AG09319 (cell line): ENCODE measurements at regions not wholly inside any gene's neighbourhood (a gene's known extent, or its start where the extent isn't known, plus 50 kb on each side); places are given as distances from the start of the nearest gene placed in this dataset.

Experiments used
- DNase-seq: peaks from one replicate; pipeline ENCODE4 v3.0.0-alpha.2; 2010; ENCODE audit warnings: low read depth; ENCODE audit errors: extremely low read depth
- TF ChIP-seq, protein P1 (sequence below): IDR thresholded peaks from 2 replicates; pipeline ENCODE4 v1.5.1; 2011; ENCODE audit warnings: low read depth, mild to moderate bottlenecking, inconsistent platforms, low read length, moderate library complexity

- no peak for DNase-seq
- TF ChIP-seq, protein P1, sequence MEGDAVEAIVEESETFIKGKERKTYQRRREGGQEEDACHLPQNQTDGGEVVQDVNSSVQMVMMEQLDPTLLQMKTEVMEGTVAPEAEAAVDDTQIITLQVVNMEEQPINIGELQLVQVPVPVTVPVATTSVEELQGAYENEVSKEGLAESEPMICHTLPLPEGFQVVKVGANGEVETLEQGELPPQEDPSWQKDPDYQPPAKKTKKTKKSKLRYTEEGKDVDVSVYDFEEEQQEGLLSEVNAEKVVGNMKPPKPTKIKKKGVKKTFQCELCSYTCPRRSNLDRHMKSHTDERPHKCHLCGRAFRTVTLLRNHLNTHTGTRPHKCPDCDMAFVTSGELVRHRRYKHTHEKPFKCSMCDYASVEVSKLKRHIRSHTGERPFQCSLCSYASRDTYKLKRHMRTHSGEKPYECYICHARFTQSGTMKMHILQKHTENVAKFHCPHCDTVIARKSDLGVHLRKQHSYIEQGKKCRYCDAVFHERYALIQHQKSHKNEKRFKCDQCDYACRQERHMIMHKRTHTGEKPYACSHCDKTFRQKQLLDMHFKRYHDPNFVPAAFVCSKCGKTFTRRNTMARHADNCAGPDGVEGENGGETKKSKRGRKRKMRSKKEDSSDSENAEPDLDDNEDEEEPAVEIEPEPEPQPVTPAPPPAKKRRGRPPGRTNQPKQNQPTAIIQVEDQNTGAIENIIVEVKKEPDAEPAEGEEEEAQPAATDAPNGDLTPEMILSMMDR = no peak
Measured at GRCh38 chr6:48735846-48736245, 624.8 kb upstream of the PTCHD4 start.

DNA sequence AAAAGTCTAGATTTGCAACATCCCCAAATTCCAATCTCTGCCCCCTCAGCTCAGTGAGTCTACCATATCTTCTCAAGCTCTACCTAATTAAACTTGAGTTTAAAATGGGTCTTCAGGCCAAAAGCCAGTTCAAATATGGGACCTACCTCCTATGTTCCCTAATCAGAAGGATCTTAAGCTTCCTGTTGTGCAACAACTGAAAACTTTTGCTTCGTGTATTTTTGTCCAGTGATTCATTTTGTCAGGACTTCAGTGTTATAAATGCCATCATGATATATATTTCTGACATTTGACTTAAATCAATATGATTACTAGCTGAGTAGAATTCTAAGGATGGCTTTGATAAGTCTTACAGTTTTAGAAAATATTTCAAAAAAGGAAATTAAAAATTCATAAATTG lies 622.6 kb upstream of the PTCHD4 start:
- TF ChIP-seq, protein P1 = no peak

GRCh38 chr6:48714699-48715098 lies 603.7 kb upstream of the PTCHD4 start:
- DNase-seq = no peak
- TF ChIP-seq, protein P1 = no peak

More for the DNA sequence above, 622.6 kb upstream of the PTCHD4 start:
- no peak for DNase-seq

DNA sequence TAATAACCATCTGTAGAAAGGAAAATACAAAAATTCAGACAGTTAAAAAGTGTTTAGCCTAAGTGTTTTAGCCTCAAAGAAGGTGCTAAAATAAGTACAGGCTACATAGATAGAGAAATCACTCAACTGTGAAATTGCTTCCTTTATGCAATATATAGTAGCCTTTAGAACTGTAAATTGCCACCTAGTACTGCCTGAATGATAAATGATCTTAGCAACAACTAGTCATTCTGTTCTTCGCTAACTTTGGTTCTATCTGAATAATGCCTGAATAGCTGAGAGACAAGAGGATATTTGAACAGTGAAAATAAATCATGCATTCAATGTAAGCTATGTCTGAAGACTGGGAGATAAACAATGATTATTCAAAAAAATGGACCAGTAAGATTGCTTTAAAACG lies 603.3 kb upstream of the PTCHD4 start:
- DNase-seq = no peak
- TF ChIP-seq, protein P1 = no peak

DNA sequence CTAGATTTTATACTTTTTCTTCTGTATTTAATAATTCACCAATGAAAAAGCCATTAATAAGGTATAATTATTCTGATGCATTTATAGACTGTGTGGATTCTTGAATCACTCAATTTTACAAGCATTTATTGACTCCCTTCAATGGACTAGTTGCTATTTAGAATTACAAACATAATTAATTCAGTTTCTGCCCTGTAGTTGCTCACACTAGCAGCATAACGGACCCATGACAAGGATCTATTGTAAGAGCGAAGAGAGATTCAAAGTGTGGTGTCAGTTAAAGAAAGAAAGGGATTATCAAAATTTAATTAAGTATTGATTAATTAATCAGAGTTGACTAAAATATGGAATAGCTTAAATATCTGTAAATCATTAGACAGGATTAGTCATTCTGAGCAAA lies 602.6 kb upstream of the PTCHD4 start:
- TF ChIP-seq, protein P1 = no peak
- no peak for DNase-seq

DNA sequence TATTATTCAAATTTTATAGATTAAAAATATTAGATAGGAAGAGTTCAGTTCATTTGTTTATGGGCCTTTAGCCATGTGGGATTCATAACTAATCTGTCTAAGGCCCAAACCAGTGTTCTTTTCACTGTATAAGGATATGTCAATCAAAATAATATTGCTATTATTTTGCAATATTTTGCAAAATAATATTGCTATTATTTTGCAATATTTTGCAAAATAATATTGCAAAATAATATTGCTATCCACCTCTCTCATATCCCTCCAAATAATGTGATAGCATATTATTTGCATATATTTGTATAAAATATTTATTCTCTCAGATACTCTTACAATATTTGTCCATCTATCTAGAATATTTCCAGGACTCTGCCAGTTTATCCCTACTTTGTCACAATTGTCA lies 595.3 kb upstream of the PTCHD4 start:
- no peak for DNase-seq
- TF ChIP-seq, protein P1 = no peak

GRCh38 chr6:48701572-48701971 lies 590.6 kb upstream of the PTCHD4 start:
- TF ChIP-seq, protein P1 = no peak
- DNase-seq = no peak

GRCh38 chr6:48695872-48696271 lies 584.9 kb upstream of the PTCHD4 start:
- TF ChIP-seq, protein P1 = no peak
- DNase-seq = no peak
